NCI-H526 (cell line): ENCODE measurements at regions not wholly inside any gene's neighbourhood (a gene's known extent, or its start where the extent isn't known, plus 50 kb on each side); places are given as distances from the start of the nearest gene placed in this dataset.

Experiments
- DNase-seq, 2 experiments: peaks; one replicate each; lab custom pipeline; 2025; lab: John Stamatoyannopoulos, UW

- DNase-seq, result no peak
Observed at GRCh38 chr2:204431529-204431928, 113.7 kb upstream of the PARD3B start.

- no peak for DNase-seq
Observed at GRCh38 chr2:204432196-204432595, 113.1 kb upstream of the PARD3B start.

DNA sequence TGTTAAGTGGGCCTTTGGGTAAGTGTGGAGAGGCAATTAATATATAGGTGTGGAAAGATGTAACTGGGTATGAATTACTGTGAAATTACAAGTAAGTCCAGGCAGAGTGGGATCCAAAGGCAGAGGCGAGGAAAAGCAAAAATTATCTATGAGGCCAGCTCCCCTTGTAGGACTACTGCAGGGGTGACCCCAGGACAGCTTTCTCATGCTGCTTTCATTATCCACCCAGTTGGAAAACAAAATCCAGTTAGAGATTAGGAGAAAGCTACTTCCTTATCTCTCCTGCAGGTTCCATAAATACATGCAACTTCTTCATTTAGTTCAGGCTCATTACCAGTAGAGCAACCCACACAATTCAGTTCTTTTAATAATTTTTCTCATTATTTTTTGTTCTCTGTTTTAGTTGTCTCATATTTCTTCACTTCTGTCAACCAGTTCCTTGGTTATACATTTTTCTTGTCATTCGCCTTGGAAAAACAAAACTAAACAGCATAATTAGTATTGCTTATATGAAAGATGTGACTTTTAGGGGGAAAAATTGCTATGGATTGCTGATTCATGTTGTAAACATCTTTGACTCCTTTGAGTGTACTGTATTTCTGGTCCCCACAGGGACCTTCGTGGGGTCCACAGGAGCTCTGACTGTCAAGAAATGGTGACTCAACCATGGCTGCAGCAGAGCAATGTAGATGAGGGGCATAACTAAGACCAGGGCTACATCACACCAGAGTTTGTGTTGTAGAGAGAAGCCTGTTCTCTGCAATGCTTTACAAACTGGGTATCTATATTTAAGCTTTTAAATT, 110.4 kb upstream of the PARD3B start:
- DNase-seq, result no peak

GRCh38 chr2:204436230-204436629, 109.0 kb upstream of the PARD3B start:
- DNase-seq, result no peak

DNA sequence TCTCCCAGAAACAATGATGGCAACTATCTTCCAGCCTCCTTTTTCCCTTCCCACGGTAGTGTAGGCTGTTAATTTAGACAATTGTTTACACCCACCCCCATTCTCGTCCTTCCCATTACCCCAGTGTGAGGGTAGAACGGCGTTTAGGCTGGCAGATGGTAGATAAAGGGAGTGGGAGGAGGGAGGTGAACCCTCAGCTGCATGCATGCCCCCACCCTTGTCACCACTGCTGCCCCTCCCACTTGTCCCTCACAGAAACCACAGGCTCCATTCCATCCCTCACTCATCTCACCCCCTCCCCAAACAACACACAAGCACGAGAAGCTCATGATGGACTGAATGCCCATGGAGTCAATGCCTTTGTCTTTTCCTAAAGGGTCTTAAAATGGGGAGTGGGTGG, 107.9 kb upstream of the PARD3B start:
- no peak for DNase-seq

GRCh38 chr2:204437815-204438756, 107.2 kb upstream of the PARD3B start:
- no peak for DNase-seq

- no peak for DNase-seq
Observed at GRCh38 chr2:204441316-204441715, 104.0 kb upstream of the PARD3B start.

GRCh38 chr2:204445149-204445548, 100.1 kb upstream of the PARD3B start:
- no peak for DNase-seq

DNA sequence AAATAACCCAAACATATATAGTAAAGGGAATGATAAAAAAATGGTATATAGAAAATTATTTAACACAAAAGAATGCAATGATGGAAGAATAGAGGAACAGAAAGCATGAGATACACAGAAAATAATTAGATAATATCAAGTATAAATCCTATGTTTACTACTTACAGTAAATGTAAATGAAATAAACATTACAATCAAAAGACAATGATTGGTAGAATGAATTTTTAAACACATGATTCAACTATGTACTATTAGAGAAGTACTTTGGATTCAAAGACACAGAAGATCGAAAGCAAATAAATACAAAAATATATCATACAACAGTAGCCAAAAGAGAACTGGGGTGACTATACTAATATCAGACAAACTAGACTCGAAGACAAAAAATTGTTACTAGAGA, 97.6 kb upstream of the PARD3B start:
- DNase-seq, result no peak

DNA sequence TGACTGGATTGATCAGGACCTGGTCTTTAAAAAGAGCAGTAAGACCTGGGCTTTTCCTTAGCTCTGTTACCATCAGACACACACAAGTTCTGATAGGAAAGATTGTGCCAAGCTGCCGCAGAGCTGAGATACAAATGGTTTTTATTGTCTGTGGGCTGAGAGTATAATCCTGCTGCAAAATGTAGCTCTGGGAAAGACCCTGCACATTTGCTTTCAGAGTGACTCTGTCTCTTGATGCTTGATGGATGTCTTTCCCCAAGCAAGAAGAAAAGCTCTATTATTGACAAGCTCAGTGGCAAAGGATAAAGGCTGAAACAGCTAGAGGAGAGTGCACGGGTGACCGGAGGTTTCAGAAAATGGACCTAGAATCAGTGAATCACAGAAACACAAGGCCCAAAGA, 95.3 kb upstream of the PARD3B start:
- DNase-seq, result no peak

DNA sequence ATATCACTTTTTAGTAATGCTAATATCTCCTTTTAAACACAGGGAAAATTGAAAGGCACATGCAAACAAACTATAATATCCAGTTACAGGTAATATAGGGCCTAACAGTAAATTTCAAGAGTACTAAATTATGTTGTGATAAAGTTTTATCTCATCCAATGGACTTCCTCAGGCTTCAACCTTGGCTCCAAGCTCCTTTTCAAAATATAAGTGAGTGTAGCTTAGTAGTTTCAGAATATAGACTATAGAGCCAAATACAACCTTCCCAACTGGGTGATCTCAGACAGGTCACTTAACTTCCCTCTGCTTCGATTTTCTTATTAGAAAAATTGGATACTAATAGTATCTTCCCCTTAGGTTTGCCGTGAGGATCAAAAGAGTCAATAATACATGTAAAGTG, 93.5 kb upstream of the PARD3B start:
- DNase-seq, result no peak

- DNase-seq, result peak; percentile 8 to 28
Observed at GRCh38 chr2:204452464-204453023, 92.7 kb upstream of the PARD3B start.

DNA sequence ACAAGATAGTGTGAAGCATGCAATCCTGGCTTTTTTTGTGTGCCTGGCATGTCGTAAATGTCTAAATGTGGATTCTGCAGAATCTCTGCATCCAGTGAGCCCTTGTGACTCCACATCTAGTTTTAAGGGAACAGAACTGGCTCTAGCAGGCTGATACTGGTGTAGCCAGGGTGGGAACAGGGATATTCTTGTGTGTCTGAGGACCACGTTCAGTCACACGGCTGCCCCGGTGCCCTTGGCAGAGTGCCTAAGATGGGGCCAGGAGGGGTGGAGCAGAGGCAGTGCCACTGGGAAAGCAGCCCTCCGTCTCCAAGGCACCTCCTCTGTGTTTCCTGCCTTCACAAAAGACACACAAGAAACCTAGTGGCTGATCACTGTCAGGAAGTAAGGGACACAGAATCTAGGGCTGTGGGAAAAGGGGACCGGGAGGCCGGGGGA, 91.5 kb upstream of the PARD3B start:
- no peak for DNase-seq

DNA sequence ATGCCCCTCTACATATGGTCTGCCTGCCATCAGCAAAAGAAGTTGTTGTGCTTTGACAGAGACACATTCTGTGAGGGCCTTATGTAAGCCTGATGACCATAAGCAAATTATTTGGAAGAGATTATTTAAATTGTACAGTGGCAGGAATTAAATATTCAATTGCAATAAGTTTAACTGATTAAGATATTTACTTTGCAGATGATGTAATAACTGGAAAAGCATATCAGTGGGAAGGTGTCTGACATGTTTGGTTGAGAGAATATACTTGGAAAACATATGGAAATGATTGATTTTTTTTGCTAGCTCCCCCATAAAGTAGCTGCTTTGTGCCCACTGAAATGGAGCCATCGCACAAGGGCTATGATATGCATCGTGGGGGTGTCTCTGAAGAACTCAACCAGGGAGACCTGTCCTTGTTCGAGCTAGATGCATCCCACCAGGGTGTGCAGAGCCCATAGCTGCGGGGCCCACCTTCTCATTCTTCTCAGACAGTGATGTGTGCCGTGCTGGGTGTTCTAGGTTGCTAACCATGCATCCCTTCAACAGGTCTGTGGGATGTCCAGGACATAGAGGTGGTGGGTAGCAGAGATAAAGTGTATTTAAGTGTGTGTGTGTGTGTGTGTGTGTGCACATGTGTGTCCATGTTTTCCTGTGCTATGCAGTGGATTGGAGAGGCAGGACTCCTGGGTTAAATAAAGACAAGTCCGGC, 90.4 kb upstream of the PARD3B start:
- peak; percentile 2 to 7 for DNase-seq

DNA sequence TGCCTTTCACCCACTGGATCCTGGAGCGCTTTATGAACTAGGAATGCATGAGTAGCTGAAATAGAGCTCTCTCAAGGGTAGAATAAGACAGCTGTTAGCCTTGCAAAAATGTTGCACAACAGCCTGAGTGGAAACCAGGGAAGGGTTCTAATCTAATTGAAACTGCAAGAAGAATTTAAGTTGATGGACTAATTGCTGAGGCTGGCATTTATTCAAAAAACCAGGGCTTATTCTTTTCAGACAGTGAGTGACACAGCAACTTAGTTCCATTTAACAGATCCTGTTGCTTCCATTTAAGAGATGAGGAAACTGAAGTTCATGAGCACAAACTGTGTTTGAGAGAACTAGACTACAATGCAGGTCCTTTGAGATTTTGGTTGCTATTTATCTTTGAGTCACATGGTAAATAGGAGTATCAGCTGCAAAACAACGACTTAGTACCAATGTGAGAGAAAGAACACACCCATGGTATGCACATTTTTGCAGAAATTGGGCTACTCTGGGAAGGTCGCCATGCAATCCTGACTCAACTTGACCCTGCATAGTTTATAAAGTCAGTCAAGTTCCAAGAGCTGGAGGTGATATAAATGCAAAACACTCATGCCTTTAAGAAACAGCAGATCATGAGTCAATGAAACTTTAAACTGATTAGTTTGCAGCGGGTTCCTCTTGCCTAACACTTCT, 76.4 kb upstream of the PARD3B start:
- no peak for DNase-seq

- DNase-seq, result no peak
Observed at GRCh38 chr2:204470178-204470620, 75.1 kb upstream of the PARD3B start.

GRCh38 chr2:204470621-204471196, 74.6 kb upstream of the PARD3B start:
- DNase-seq, result no peak

DNA sequence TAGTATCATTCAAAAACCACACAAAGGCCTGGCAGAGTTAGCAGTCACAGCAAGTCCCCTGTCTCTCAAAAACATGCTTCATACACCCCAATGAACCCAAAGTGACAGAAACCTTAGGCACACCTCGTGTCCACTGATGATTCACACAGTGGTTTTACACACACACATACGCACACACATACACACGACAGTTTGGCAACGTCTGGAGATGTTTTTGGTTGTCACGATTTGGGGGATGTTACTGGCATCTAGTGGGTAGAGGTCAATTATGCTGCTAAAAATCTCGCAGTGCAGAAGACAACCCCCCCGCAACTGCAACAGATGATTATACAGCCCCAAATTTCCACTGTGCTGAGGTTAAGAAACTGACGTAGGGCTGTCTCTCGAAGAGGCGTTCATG, 72.9 kb upstream of the PARD3B start:
- no peak for DNase-seq

DNA sequence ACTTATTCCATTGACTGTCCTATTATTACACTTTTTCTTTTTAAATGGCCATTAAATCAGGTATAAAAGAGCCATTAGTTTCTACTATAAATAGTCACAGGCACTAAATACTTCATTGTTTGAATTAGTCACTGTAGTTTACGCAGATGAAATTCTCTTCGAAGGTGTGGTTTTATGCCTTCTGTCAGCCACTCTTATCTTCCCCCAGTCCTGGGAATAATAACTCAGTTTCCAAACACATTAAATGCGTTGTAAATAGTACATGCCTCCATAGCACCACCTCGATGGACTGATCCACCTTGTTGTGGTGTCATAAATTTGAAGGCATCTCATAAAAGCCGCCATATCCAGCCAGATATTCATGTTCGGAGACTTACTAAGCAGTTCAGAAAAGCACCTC, 72.1 kb upstream of the PARD3B start:
- DNase-seq, result no peak

DNA sequence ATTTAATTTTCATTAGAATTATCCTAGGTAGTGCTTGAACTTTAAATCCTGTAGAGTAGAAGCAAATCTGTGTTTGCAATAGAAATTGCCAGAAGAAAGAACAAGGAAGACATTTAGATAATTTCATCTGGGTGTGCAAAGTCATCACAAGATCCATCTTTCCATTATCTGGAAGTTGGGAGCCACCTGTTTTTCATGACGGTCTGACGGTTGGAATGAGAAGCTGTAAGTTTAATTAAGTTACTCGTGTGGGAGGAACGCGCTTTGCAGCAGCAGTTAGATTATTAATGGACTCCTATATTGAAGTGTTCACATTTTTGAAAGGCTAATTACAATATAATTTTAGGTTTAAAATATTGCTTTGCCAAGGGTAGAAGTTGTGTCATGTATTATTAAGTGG, 69.9 kb upstream of the PARD3B start:
- no peak for DNase-seq

DNA sequence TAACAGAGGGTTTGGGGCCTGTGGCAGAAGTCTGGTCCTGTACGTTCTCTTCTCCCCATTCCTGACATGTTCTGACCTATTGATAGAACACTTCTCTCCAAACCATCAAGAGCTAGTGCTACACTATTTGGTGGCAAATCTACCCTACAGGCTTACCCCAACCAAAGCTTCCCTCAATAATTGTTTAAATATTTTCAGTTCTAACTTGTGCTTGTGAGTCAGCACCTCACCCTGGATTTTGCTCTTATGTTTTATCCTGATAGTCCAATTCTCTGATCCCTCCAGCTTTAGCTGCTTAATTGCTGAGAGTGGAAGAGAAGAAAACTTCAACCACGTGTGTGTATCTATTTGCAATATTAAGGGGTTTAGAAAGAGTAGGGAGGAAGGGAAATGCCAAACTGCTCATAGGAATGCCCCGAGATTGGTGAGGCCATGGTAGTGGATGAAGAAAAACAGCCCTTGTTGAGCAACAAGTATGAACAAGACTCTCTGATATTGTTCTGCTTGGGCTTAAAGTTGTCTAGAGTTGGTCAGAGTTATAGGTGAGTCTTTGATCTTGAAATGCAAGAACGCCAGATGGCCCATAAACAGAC, 67.8 kb upstream of the PARD3B start:
- DNase-seq, result no peak
